Inflammatory macrophage (primary cell): ENCODE measurements at regions not wholly inside any gene's neighbourhood (a gene's known extent, or its start where the extent isn't known, plus 50 kb on each side); places are given as distances from the start of the nearest gene placed in this dataset.

Experiments
- DNase-seq, 2 donors: peaks; one replicate each; pipeline ENCODE4 v3.0.0-alpha.2; 2020 to 2022

GRCh38 chr6:73923905-73924485 is 228.0 kb downstream of the CD109 start:
- no peak for DNase-seq

GRCh38 chr6:73903155-73903554 is 207.2 kb downstream of the CD109 start:
- DNase-seq: no peak

- no peak for DNase-seq
Measured at GRCh38 chr6:73901986-73902385, 206.0 kb downstream of the CD109 start.

- no peak for DNase-seq
Measured at GRCh38 chr6:73901311-73901710, 205.3 kb downstream of the CD109 start.

GRCh38 chr6:73898599-73898998 is 202.6 kb downstream of the CD109 start:
- DNase-seq: no peak

GRCh38 chr6:73893696-73894095 is 197.7 kb downstream of the CD109 start:
- DNase-seq: no peak

GRCh38 chr6:73888050-73888449 is 192.0 kb downstream of the CD109 start:
- DNase-seq: no peak

GRCh38 chr6:73885393-73885792 is 189.4 kb downstream of the CD109 start:
- no peak for DNase-seq

GRCh38 chr6:73884540-73884939 is 188.5 kb downstream of the CD109 start:
- no peak for DNase-seq

- DNase-seq: no peak
Measured at GRCh38 chr6:73879501-73880293, 183.7 kb downstream of the CD109 start.

- DNase-seq: no peak
Measured at GRCh38 chr6:73878403-73878802, 182.4 kb downstream of the CD109 start.
